Fibroblast of lung (primary cell): ENCODE measurements at regions not wholly inside any gene's neighbourhood (a gene's known extent, or its start where the extent isn't known, plus 50 kb on each side); places are given as distances from the start of the nearest gene placed in this dataset.

Source experiments
- DNase-seq, 2 donors: peaks; one replicate each; pipeline versions ENCODE4 v3.0.0 to v3.0.0-alpha.2; 2010; ENCODE audit warnings: low read depth in 2 of 2
- H2AFZ ChIP-seq: 2 replicates; pipeline ENCODE4 v1.5.1; 2012; ENCODE audit warnings: low read length, control low read depth, inconsistent platforms
- H3K27ac ChIP-seq: 2 replicates; pipeline ENCODE4 v1.5.1; 2011; ENCODE audit warnings: low read length, control low read depth; ENCODE audit not compliant: insufficient read depth
- H3K27me3 ChIP-seq: 2 replicates; pipeline ENCODE4 v1.5.1; 2011; ENCODE audit warnings: mild to moderate bottlenecking, low read length; ENCODE audit not compliant: control insufficient read depth, insufficient read depth
- H3K36me3 ChIP-seq: 2 replicates; pipeline ENCODE4 v1.5.1; 2011; ENCODE audit warnings: low read length; ENCODE audit not compliant: control insufficient read depth, insufficient read depth
- H3K4me1 ChIP-seq: 2 replicates; pipeline ENCODE4 v1.5.1; 2011; ENCODE audit warnings: low read length; ENCODE audit not compliant: control insufficient read depth, insufficient read depth; ENCODE audit errors: extremely low read depth
- H3K4me2 ChIP-seq: 2 replicates; pipeline ENCODE4 v1.5.1; 2011; ENCODE audit warnings: low read length, control low read depth; ENCODE audit not compliant: insufficient read depth; ENCODE audit errors: extremely low read depth
- H3K4me3 ChIP-seq, 4 experiments: fragments of 200-600 bp in 1 of 4; sonication (generic) in 1 of 4; replicated peaks in 1 of 4; 2 replicates each; pipeline ENCODE4 v1.5.1; 2011 to 2016; ENCODE audit warnings: low read length in 4 of 4, low read depth in 3 of 4, mild to moderate bottlenecking in 3 of 4, control low read depth in 2 of 4, inconsistent platforms in 1 of 4, mixed read lengths in 1 of 4; ENCODE audit not compliant: insufficient read depth in 1 of 4; ENCODE audit errors: control extremely low read depth in 1 of 4
- H3K79me2 ChIP-seq: 2 replicates; pipeline ENCODE4 v1.5.1; 2012; ENCODE audit warnings: mild to moderate bottlenecking, low read length, inconsistent platforms; ENCODE audit not compliant: control insufficient read depth, insufficient read depth
- H3K9ac ChIP-seq: 2 replicates; pipeline ENCODE4 v1.5.1; 2011; ENCODE audit warnings: mild to moderate bottlenecking, low read length, control low read depth; ENCODE audit not compliant: insufficient read depth
- H3K9me3 ChIP-seq: 2 replicates; pipeline ENCODE4 v1.5.1; 2012; ENCODE audit warnings: low read depth, low read length; ENCODE audit not compliant: control insufficient read depth, insufficient read depth
- H4K20me1 ChIP-seq: 2 replicates; pipeline ENCODE4 v1.5.1; 2011; ENCODE audit warnings: low read length; ENCODE audit not compliant: control insufficient read depth, insufficient read depth; ENCODE audit errors: extremely low read depth
- CTCF ChIP-seq, 2 donors: IDR thresholded peaks in 1 of 2; conservative IDR thresholded peaks in 1 of 2; 1 replicate in 1 of 2; 2 replicates in 1 of 2; pipeline ENCODE4 v1.5.1; 2011 to 2012; ENCODE audit warnings: low read length in 2 of 2, control low read depth in 1 of 2, inconsistent platforms in 1 of 2, low read depth in 1 of 2, mild to moderate bottlenecking in 1 of 2
- EZH2 ChIP-seq: IDR thresholded peaks from 2 replicates; pipeline ENCODE4 v1.5.1; 2012; ENCODE audit warnings: low read length, control low read depth, mild to moderate bottlenecking; ENCODE audit errors: missing control alignments

DNA sequence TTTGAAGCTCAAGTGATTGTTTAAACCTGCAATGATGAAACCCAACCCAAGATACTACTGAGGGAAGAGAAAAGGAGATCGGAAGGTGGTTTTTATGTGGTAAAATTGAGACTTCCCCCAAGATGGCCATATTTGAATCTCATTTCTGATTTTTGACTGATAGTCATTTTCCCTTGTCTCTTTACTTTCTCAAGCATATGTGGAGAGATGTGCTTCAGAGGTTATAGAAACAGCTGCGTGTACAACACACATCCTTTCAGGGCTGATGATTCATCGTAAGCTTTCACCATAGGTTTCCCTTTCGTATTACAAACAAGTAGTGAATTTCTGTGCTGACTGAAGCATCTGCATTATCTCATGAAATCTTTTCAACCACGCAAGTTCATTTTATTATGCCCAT is 276.2 kb downstream of the EMP1 start:
- peak in 1 of 2 donors; percentile 1 for DNase-seq
- no peak overlapping the region for H3K27ac ChIP-seq
- H3K79me2 ChIP-seq: no peaks in the 10 kb centered on the region
- H3K27me3 ChIP-seq: no peaks in the 10 kb centered on the region
- no peak for TF ChIP-seq CTCF (conservative IDR thresholded peaks at IDR 0.05 in 1 of 2, IDR thresholded peaks at IDR 0.05 in 1 of 2; ENCODE audit: low read depth in 1 of 2, low read length in 2 of 2)
- no peak for TF ChIP-seq EZH2
- H3K9me3 ChIP-seq: no peaks in the 10 kb centered on the region
- no peaks in the 10 kb centered on the region for H3K4me1 ChIP-seq
- no peak overlapping the region for H3K4me3 ChIP-seq
- H4K20me1 ChIP-seq: no peaks in the 10 kb centered on the region
- H3K36me3 ChIP-seq: no peaks in the 10 kb centered on the region
- no peak overlapping the region for H3K9ac ChIP-seq
- no peak overlapping the region for H2AFZ ChIP-seq
- no peak overlapping the region for H3K4me2 ChIP-seq

DNA sequence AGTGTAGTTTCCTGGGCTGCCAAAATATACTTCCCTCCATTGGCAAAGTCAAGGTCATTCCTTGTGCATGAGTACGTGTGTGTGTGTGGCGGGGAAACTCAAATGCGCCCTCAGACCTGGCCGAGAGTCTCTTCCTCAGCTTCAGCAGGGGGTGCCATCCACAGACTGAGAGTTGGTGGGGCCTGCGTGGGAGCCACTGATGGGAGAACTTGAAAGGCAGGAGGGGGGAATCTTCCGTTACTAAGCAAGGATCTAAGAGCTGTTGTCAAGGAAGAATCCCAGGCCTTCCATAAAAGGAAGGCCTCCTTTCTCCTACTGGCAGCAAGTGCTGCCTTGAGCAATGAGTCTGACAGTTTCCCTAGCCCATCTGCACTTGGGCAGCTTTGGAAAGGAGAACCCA is 274.9 kb downstream of the EMP1 start:
- no peak overlapping the region for H3K4me3 ChIP-seq
- no peak overlapping the region for H3K9ac ChIP-seq
- no peaks in the 10 kb centered on the region for H4K20me1 ChIP-seq
- H3K27me3 ChIP-seq: no peaks in the 10 kb centered on the region
- DNase-seq: no peak
- no peaks in the 10 kb centered on the region for H3K4me1 ChIP-seq
- H3K79me2 ChIP-seq: no peaks in the 10 kb centered on the region
- TF ChIP-seq EZH2 (no peak), CTCF (conservative IDR thresholded peaks at IDR 0.05 in 1 of 2, IDR thresholded peaks at IDR 0.05 in 1 of 2; ENCODE audit: low read depth in 1 of 2, low read length in 2 of 2) (no peak)
- H3K36me3 ChIP-seq: no peaks in the 10 kb centered on the region
- no peak overlapping the region for H3K4me2 ChIP-seq
- no peaks in the 10 kb centered on the region for H3K9me3 ChIP-seq
- no peak overlapping the region for H2AFZ ChIP-seq
- H3K27ac ChIP-seq: no peak overlapping the region

DNA sequence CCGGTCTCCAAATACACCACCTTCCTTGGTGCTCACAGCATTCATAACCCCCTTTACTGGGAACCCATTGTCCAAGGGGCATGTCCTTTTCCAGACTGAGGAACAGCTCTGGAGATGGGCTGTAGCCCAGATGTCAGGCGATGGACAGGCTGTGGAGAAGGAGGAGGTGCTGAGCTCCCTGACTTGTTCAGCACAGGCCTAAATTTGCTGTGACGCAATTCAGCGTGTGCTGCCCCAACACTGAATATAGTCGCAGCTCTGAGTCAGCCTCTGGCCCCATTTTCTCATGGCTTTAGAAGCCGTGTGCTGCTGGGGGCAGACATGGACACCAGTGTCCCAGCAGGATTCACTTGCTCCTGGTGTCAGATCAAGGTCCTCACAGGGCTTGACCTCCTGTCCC is 269.1 kb downstream of the EMP1 start:
- no peak for DNase-seq
- TF ChIP-seq CTCF (conservative IDR thresholded peaks at IDR 0.05 in 1 of 2, IDR thresholded peaks at IDR 0.05 in 1 of 2; ENCODE audit: low read depth in 1 of 2, low read length in 2 of 2): no peak
- TF ChIP-seq EZH2: no peak

More for the DNA sequence above, 269.1 kb downstream of the EMP1 start:
- H3K9ac ChIP-seq: no peak overlapping the region
- no peak overlapping the region for H3K27ac ChIP-seq
- no peak overlapping the region for H3K4me3 ChIP-seq
- H2AFZ ChIP-seq: no peak overlapping the region
- H3K4me2 ChIP-seq: no peak overlapping the region
- H3K36me3 ChIP-seq: no peaks in the 10 kb centered on the region
- no peaks in the 10 kb centered on the region for H3K79me2 ChIP-seq
- H3K27me3 ChIP-seq: no peaks in the 10 kb centered on the region
- no peaks in the 10 kb centered on the region for H3K4me1 ChIP-seq
- no peaks in the 10 kb centered on the region for H3K9me3 ChIP-seq
- no peaks in the 10 kb centered on the region for H4K20me1 ChIP-seq
